ENCODE measurements at regions not wholly inside any gene's neighbourhood (a gene's known extent, or its start where the extent isn't known, plus 50 kb on each side); places are given as distances from the start of the nearest gene placed in this dataset.
A peak's percentile ranks its signal among the peaks of the same experiment; 100 is the strongest.
"Not testable (repeated sequence)": the region's sequence is repeated elsewhere in the genome, so short reads cannot be mapped to it uniquely, and the experiment has no call there.

- Histone ChIP-seq H2AFZ (no peak overlapping the region), H3K4me1 (no peaks in the 10 kb centered on the region), H3K9me3 (ENCODE audit: control insufficient read depth, low read length) (no peaks in the 10 kb centered on the region), H3K4me3 (ENCODE audit: low read depth, low read length) (no peak overlapping the region), H3K4me2 (ENCODE audit: low read length) (no peak overlapping the region), H3K79me2 (no peaks in the 10 kb centered on the region), H3K27ac (no peak overlapping the region), H3K9ac (no peak overlapping the region), H3K36me3 (ENCODE audit: control insufficient read depth, insufficient read depth, low read length) (no peaks in the 10 kb centered on the region), H3K27me3 (ENCODE audit: control insufficient read depth, insufficient read depth, low read length) (no peaks in the 10 kb centered on the region)
- TF ChIP-seq CTCF (IDR thresholded peaks at IDR 0.05) = no peak
Observed at GRCh38 chr13:59399513-59399912, 764.2 kb downstream of the DIAPH3 start.

- no peak overlapping the region for H2AFZ ChIP-seq
- no peak overlapping the region for H3K4me2 ChIP-seq (ENCODE audit: low read length)
- TF ChIP-seq CTCF (IDR thresholded peaks at IDR 0.05) = no peak
- no peak overlapping the region for H3K4me3 ChIP-seq (ENCODE audit: low read depth, low read length)
- H3K4me1 ChIP-seq = no peaks in the 10 kb centered on the region
- no peaks in the 10 kb centered on the region for H3K27me3 ChIP-seq (ENCODE audit: control insufficient read depth, insufficient read depth, low read length)
- no peak overlapping the region for H3K9ac ChIP-seq
- no peak overlapping the region for H3K27ac ChIP-seq
- no peaks in the 10 kb centered on the region for H3K36me3 ChIP-seq (ENCODE audit: control insufficient read depth, insufficient read depth, low read length)
- H3K79me2 ChIP-seq = no peaks in the 10 kb centered on the region
- H3K9me3 ChIP-seq (ENCODE audit: control insufficient read depth, low read length) = no peaks in the 10 kb centered on the region
Observed at GRCh38 chr13:59404331-59404730, 759.4 kb downstream of the DIAPH3 start.

- H2AFZ ChIP-seq; H3K36me3 ChIP-seq (ENCODE audit: control insufficient read depth, insufficient read depth, low read length); H3K27me3 ChIP-seq (ENCODE audit: control insufficient read depth, insufficient read depth, low read length): not testable (repeated sequence)
Observed at GRCh38 chr13:59407251-59407650, 756.5 kb downstream of the DIAPH3 start.

GRCh38 chr13:59408738-59409137 is 755.0 kb downstream of the DIAPH3 start:
- no peak overlapping the region for H3K4me2 ChIP-seq (ENCODE audit: low read length)
- TF ChIP-seq CTCF (IDR thresholded peaks at IDR 0.05) = no peak
- H3K27ac ChIP-seq = no peak overlapping the region
- H3K27me3 ChIP-seq (ENCODE audit: control insufficient read depth, insufficient read depth, low read length) = no peaks in the 10 kb centered on the region
- no peaks in the 10 kb centered on the region for H3K4me1 ChIP-seq
- no peaks in the 10 kb centered on the region for H3K36me3 ChIP-seq (ENCODE audit: control insufficient read depth, insufficient read depth, low read length)
- no peak overlapping the region for H3K4me3 ChIP-seq (ENCODE audit: low read depth, low read length)
- H3K9ac ChIP-seq = no peak overlapping the region
- H3K9me3 ChIP-seq (ENCODE audit: control insufficient read depth, low read length) = no peaks in the 10 kb centered on the region
- no peak overlapping the region for H2AFZ ChIP-seq
- H3K79me2 ChIP-seq = no peaks in the 10 kb centered on the region

More at GRCh38 chr13:59407251-59407650, 756.5 kb downstream of the DIAPH3 start:
- not testable (repeated sequence) for H3K27ac ChIP-seq; H3K79me2 ChIP-seq; H3K9me3 ChIP-seq (ENCODE audit: control insufficient read depth, low read length); H3K4me2 ChIP-seq (ENCODE audit: low read length); H3K4me3 ChIP-seq (ENCODE audit: low read depth, low read length); H3K9ac ChIP-seq; H3K4me1 ChIP-seq

- TF ChIP-seq CTCF (IDR thresholded peaks at IDR 0.05) = no peak
- Histone ChIP-seq H3K27me3 (ENCODE audit: control insufficient read depth, insufficient read depth, low read length) (no peaks in the 10 kb centered on the region), H3K36me3 (ENCODE audit: control insufficient read depth, insufficient read depth, low read length) (no peaks in the 10 kb centered on the region), H3K4me2 (ENCODE audit: low read length) (no peak overlapping the region), H3K4me3 (ENCODE audit: low read depth, low read length) (no peak overlapping the region), H3K4me1 (no peaks in the 10 kb centered on the region), H3K27ac (no peak overlapping the region), H3K9me3 (ENCODE audit: control insufficient read depth, low read length) (no peaks in the 10 kb centered on the region), H3K9ac (no peak overlapping the region), H3K79me2 (no peaks in the 10 kb centered on the region), H2AFZ (peak overlapping the region; percentile 9)
Observed at GRCh38 chr13:59409211-59409610, 754.5 kb downstream of the DIAPH3 start.
